AG09309 (cell line): ENCODE measurements at regions not wholly inside any gene's neighbourhood (a gene's known extent, or its start where the extent isn't known, plus 50 kb on each side); places are given as distances from the start of the nearest gene placed in this dataset.

Experiments used
- DNase-seq: peaks from one replicate; pipeline ENCODE4 v3.0.0-alpha.2; 2010; ENCODE audit warnings: low read depth
- H3K4me3 ChIP-seq: 2 replicates; pipeline ENCODE4 v1.5.1; 2011; ENCODE audit warnings: mild to moderate bottlenecking, low read depth, low read length, moderate library complexity; ENCODE audit not compliant: control insufficient read depth
- TF ChIP-seq, protein P1 (sequence below): IDR thresholded peaks from 2 replicates; pipeline ENCODE4 v1.5.1; 2011; ENCODE audit warnings: mild to moderate bottlenecking, low read depth, low read length, inconsistent platforms; ENCODE audit not compliant: insufficient read depth, control insufficient read depth; ENCODE audit errors: missing control alignments

DNA sequence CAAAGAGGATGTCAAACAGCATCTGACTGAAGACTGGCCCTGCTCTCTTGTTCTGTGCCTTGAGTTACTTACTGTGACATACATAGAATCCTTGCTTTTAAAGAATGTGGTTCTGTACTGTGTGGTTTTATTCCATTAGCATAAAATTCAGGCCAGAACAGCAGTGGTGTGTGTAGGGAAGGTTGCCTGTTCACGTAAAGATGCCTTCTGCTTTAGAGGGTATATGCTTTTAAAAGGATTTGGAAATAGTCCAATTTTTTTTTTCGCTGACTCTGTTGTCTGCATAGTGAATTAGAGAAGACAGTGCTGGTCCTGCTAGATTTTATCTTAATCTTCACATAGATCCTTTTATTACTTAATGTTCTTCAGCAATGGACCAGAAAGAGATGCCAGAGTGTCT, 470.8 kb upstream of the SEMA3A start:
- no peak overlapping the region for H3K4me3 ChIP-seq
- TF ChIP-seq, protein P1, sequence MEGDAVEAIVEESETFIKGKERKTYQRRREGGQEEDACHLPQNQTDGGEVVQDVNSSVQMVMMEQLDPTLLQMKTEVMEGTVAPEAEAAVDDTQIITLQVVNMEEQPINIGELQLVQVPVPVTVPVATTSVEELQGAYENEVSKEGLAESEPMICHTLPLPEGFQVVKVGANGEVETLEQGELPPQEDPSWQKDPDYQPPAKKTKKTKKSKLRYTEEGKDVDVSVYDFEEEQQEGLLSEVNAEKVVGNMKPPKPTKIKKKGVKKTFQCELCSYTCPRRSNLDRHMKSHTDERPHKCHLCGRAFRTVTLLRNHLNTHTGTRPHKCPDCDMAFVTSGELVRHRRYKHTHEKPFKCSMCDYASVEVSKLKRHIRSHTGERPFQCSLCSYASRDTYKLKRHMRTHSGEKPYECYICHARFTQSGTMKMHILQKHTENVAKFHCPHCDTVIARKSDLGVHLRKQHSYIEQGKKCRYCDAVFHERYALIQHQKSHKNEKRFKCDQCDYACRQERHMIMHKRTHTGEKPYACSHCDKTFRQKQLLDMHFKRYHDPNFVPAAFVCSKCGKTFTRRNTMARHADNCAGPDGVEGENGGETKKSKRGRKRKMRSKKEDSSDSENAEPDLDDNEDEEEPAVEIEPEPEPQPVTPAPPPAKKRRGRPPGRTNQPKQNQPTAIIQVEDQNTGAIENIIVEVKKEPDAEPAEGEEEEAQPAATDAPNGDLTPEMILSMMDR, result no peak
- no peak for DNase-seq

DNA sequence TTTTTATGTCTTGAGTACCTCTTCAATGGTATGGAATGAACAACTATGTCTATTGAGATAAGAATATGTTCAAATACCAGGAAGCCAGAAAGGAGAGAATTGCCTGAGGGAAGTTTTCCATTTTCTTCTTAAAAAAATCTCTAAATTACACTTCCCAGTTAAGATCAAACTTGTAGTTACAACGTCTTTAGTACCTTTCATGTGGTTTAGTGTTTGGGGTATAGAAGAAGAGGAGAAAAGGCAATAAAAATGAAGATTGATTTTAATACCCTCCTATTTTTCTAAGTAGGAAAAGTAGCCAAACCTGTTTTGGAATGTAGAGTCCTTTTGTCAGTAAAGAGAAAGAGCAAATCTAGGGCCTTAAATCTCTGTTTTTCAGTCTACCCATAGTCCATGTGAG, 470.0 kb upstream of the SEMA3A start:
- TF ChIP-seq, protein P1, result no peak
- DNase-seq, result no peak
- no peak overlapping the region for H3K4me3 ChIP-seq

DNA sequence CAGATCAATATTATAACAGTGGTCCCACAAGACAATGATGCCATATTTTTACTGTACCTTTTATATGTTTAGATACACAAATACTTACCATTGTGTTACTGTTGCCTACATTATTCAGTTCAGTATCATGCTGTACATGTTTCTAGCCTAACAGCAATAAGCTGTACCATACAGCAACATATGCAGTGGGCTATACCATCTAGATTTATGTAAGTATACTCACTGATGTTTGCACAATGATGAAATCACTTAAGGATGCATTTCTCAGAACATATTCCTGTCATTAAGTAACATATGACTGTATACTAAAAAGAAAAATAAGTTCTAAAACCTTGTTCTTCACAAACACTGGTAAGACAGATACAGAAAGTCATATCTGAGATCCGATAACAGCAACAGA, 468.6 kb upstream of the SEMA3A start:
- H3K4me3 ChIP-seq, result no peak overlapping the region
- no peak for DNase-seq
- TF ChIP-seq, protein P1, result no peak

DNA sequence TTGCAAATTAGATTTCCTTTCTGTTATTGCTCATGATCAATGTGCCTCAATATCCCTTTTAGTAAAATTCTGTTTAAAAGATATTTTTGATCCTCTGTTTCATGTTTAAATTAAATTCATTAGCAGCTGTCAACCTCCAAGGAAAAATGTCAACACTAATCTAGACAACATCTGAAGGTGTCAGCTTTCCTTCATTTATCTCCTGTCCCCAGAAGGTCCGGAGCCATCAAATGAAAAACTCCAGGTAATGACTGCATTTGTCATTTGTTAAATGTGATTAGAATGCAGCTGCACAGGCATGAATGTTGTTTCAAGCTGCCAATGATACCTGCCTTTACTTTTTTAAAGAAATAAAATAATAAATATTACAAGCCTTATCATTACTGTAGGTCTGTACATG, 463.7 kb upstream of the SEMA3A start:
- no peak overlapping the region for H3K4me3 ChIP-seq
- DNase-seq, result no peak
- TF ChIP-seq, protein P1, result no peak

DNA sequence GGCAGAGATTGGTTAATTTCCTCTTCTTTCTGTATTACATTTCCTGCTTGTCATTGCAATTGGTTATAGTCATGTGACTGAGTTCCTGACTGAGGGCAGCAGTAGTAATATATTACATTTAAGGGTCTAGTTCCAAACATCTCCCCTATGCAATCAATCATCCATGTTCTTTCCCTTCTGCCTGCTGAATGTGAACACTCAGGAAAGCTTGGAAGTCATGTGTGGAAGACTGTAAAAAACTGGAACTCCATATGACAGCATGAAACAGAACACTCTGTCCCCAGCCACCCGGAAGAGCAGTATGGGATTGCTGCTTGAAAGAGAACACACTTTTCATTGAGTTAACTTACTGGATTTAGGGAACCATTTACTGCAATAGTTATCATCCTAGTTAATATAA, 459.7 kb upstream of the SEMA3A start:
- TF ChIP-seq, protein P1, result no peak
- no peak overlapping the region for H3K4me3 ChIP-seq
- no peak for DNase-seq

DNA sequence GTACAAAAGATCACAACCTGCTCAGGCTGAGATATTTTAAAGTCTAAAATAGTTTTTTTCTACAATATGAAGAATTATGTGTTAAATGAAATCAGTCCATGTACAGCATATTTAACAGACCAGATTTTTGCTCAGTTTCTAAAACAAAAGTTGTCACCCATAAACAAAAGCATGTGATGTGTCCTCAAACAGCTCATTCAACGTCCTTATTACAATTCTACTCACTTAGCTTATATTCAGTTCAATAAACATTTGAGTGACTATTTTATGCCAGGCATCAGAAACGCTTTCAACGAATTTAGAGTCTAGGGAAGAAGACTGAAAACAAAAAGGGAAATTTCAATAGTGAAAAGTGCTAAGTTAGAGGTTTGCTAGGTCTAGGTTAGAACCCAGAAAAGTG, 457.3 kb upstream of the SEMA3A start:
- TF ChIP-seq, protein P1, result no peak
- H3K4me3 ChIP-seq, result no peak overlapping the region
- no peak for DNase-seq
